Neural progenitor cell (in vitro differentiated cells): ENCODE measurements at regions not wholly inside any gene's neighbourhood (a gene's known extent, or its start where the extent isn't known, plus 50 kb on each side); places are given as distances from the start of the nearest gene placed in this dataset.

Experiments used
- DNase-seq: peaks from one replicate; pipeline ENCODE4 v3.0.0-alpha.2; 2016; ENCODE audit warnings: low spot score
- H2AFZ ChIP-seq: fragments of 200-600 bp; sonication (generic); replicated peaks from 2 replicates; pipeline ENCODE4 v1.6.1; 2016; ENCODE audit warnings: antibody characterized with exemption
- H3F3A ChIP-seq: fragments of 200-600 bp; sonication (generic); 2 replicates; pipeline ENCODE4 v1.6.1; 2016; ENCODE audit warnings: antibody characterized with exemption, low read depth
- H3K27ac ChIP-seq: fragments of 200-600 bp; sonication (generic); 2 replicates; pipeline ENCODE4 v1.5.1; 2016; ENCODE audit warnings: mild to moderate bottlenecking
- H3K27me3 ChIP-seq: fragments of 200-600 bp; sonication (generic); 2 replicates; pipeline ENCODE4 v1.6.1; 2016; ENCODE audit warnings: mild to moderate bottlenecking, moderate library complexity
- H3K36me3 ChIP-seq: fragments of 200-600 bp; sonication (generic); 2 replicates; pipeline ENCODE4 v1.5.1; 2016
- H3K4me1 ChIP-seq: fragments of 200-600 bp; sonication (generic); 2 replicates; pipeline ENCODE4 v1.6.1; 2016; ENCODE audit warnings: mixed run types
- H3K4me2 ChIP-seq: fragments of 200-600 bp; sonication (generic); 2 replicates; pipeline ENCODE4 v1.6.1; 2016
- H3K4me3 ChIP-seq: fragments of 200-600 bp; sonication (generic); 2 replicates; pipeline ENCODE4 v1.5.1; 2016
- H3K79me2 ChIP-seq: fragments of 200-600 bp; sonication (generic); 2 replicates; pipeline ENCODE4 v1.6.1; 2016; ENCODE audit warnings: low read depth
- H3K9ac ChIP-seq: fragments of 200-600 bp; sonication (generic); 2 replicates; pipeline ENCODE4 v1.6.1; 2016
- H3K9me3 ChIP-seq: fragments of 200-600 bp; sonication (generic); 2 replicates; pipeline ENCODE4 v1.5.1; 2016; ENCODE audit warnings: low read depth
- H4K20me1 ChIP-seq: fragments of 200-600 bp; sonication (generic); 2 replicates; pipeline ENCODE4 v1.6.1; 2016; ENCODE audit warnings: low read depth
- H3K27ac Mint-ChIP-seq: 3 replicates; pipeline ENCODE4 v1.8.0; 2021; ENCODE audit warnings: mixed read lengths
- H3K27me3 Mint-ChIP-seq: 2 replicates; pipeline ENCODE4 v1.8.0; 2022; ENCODE audit warnings: low read depth, mild to moderate bottlenecking, inconsistent platforms, moderate library complexity, mixed read lengths; ENCODE audit not compliant: insufficient read depth
- H3K36me3 Mint-ChIP-seq: 3 replicates; pipeline ENCODE4 v1.8.0; 2021; ENCODE audit warnings: mixed read lengths
- H3K4me1 Mint-ChIP-seq: 3 replicates; pipeline ENCODE4 v1.8.0; 2021; ENCODE audit warnings: mixed read lengths
- H3K4me3 Mint-ChIP-seq: 3 replicates; pipeline ENCODE4 v1.8.0; 2021; ENCODE audit warnings: mild to moderate bottlenecking, moderate library complexity, mixed read lengths
- H3K9me3 Mint-ChIP-seq: 3 replicates; pipeline ENCODE4 v1.8.0; 2020; ENCODE audit warnings: mixed read lengths
- EZH2 ChIP-seq: fragments of 200-600 bp; sonication (generic); IDR thresholded peaks from 2 replicates; pipeline ENCODE4 v1.6.1; 2017; ENCODE audit warnings: antibody characterized with exemption, mild to moderate bottlenecking, moderate library complexity
- EZH2phosphoT487 ChIP-seq: fragments of 200-600 bp; sonication (generic); IDR thresholded peaks from 2 replicates; pipeline ENCODE4 v1.6.1; 2017; ENCODE audit warnings: antibody characterized with exemption
- TF ChIP-seq, protein P1 (sequence below): fragments of 200-600 bp; sonication (generic); IDR thresholded peaks from 2 replicates; pipeline ENCODE4 v1.5.1; 2017; ENCODE audit warnings: antibody characterized with exemption, mild to moderate bottlenecking

GRCh38 chr17:6915620-6916019, 80.2 kb upstream of the ALOX12 start:
- TF ChIP-seq EZH2 (no peak), EZH2phosphoT487 (no peak)
- TF ChIP-seq, protein P1, sequence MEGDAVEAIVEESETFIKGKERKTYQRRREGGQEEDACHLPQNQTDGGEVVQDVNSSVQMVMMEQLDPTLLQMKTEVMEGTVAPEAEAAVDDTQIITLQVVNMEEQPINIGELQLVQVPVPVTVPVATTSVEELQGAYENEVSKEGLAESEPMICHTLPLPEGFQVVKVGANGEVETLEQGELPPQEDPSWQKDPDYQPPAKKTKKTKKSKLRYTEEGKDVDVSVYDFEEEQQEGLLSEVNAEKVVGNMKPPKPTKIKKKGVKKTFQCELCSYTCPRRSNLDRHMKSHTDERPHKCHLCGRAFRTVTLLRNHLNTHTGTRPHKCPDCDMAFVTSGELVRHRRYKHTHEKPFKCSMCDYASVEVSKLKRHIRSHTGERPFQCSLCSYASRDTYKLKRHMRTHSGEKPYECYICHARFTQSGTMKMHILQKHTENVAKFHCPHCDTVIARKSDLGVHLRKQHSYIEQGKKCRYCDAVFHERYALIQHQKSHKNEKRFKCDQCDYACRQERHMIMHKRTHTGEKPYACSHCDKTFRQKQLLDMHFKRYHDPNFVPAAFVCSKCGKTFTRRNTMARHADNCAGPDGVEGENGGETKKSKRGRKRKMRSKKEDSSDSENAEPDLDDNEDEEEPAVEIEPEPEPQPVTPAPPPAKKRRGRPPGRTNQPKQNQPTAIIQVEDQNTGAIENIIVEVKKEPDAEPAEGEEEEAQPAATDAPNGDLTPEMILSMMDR, result no peak
- H3K9me3 ChIP-seq, result no peaks in the 10 kb centered on the region
- no peak overlapping the region for H3K4me2 ChIP-seq
- H3F3A ChIP-seq, result no peaks in the 10 kb centered on the region
- H3K27ac Mint-ChIP-seq, result no peak overlapping the region
- no peak for DNase-seq
- no peaks in the 10 kb centered on the region for H3K79me2 ChIP-seq
- H3K36me3 ChIP-seq, result no peaks in the 10 kb centered on the region
- peaks cover 6% of the 10 kb centered on the region for H3K27me3 Mint-ChIP-seq
- no peak overlapping the region for H3K4me3 ChIP-seq
- no peak overlapping the region for H3K27ac ChIP-seq
- H3K4me1 Mint-ChIP-seq, result no peaks in the 10 kb centered on the region
- no peak overlapping the region for H3K9ac ChIP-seq
- H3K9me3 Mint-ChIP-seq, result no peaks in the 10 kb centered on the region
- H3K27me3 ChIP-seq, result peaks cover 64% of the 10 kb centered on the region
- no peaks in the 10 kb centered on the region for H3K36me3 Mint-ChIP-seq
- no peaks in the 10 kb centered on the region for H3K4me1 ChIP-seq
- H2AFZ ChIP-seq, result no peak overlapping the region
- H4K20me1 ChIP-seq, result no peaks in the 10 kb centered on the region
- no peak overlapping the region for H3K4me3 Mint-ChIP-seq

GRCh38 chr17:6919158-6919557, 76.7 kb upstream of the ALOX12 start:
- H3K4me1 ChIP-seq, result no peaks in the 10 kb centered on the region
- no peaks in the 10 kb centered on the region for H3K36me3 Mint-ChIP-seq
- no peaks in the 10 kb centered on the region for H3K9me3 ChIP-seq
- H3K9me3 Mint-ChIP-seq, result no peaks in the 10 kb centered on the region
- H2AFZ ChIP-seq, result no peak overlapping the region
- no peaks in the 10 kb centered on the region for H3K79me2 ChIP-seq
- no peak for DNase-seq
- no peak overlapping the region for H3K27ac ChIP-seq
- no peaks in the 10 kb centered on the region for H3K4me1 Mint-ChIP-seq
- H3K27me3 ChIP-seq, result peaks cover 38% of the 10 kb centered on the region
- TF ChIP-seq EZH2phosphoT487 (no peak), EZH2 (no peak)
- TF ChIP-seq, protein P1, result no peak
- no peak overlapping the region for H3K9ac ChIP-seq
- H3K27me3 Mint-ChIP-seq, result no peaks in the 10 kb centered on the region
- H3K4me3 Mint-ChIP-seq, result no peak overlapping the region
- no peak overlapping the region for H3K4me2 ChIP-seq
- no peaks in the 10 kb centered on the region for H3F3A ChIP-seq
- no peak overlapping the region for H3K27ac Mint-ChIP-seq
- no peak overlapping the region for H3K4me3 ChIP-seq
- no peaks in the 10 kb centered on the region for H4K20me1 ChIP-seq
- H3K36me3 ChIP-seq, result no peaks in the 10 kb centered on the region

- Mint-ChIP-seq H3K4me3 (no peak overlapping the region), H3K27ac (no peak overlapping the region), H3K36me3 (no peaks in the 10 kb centered on the region), H3K4me1 (no peaks in the 10 kb centered on the region), H3K9me3 (no peaks in the 10 kb centered on the region), H3K27me3 (no peaks in the 10 kb centered on the region)
- H4K20me1 ChIP-seq, result no peaks in the 10 kb centered on the region
- no peak overlapping the region for H3K27ac ChIP-seq
- TF ChIP-seq EZH2phosphoT487, result no peak
- TF ChIP-seq EZH2, result no peak
- TF ChIP-seq, protein P1, result no peak
- H3K79me2 ChIP-seq, result no peaks in the 10 kb centered on the region
- DNase-seq, result no peak
- no peak overlapping the region for H3K4me2 ChIP-seq
- H3F3A ChIP-seq, result no peaks in the 10 kb centered on the region
- no peak overlapping the region for H2AFZ ChIP-seq
- no peaks in the 10 kb centered on the region for H3K36me3 ChIP-seq
- H3K27me3 ChIP-seq, result peaks cover 5% of the 10 kb centered on the region
- no peak overlapping the region for H3K4me3 ChIP-seq
- H3K9me3 ChIP-seq, result no peaks in the 10 kb centered on the region
- no peak overlapping the region for H3K9ac ChIP-seq
- no peaks in the 10 kb centered on the region for H3K4me1 ChIP-seq
Observed at GRCh38 chr17:6923385-6923784, 72.5 kb upstream of the ALOX12 start.

DNA sequence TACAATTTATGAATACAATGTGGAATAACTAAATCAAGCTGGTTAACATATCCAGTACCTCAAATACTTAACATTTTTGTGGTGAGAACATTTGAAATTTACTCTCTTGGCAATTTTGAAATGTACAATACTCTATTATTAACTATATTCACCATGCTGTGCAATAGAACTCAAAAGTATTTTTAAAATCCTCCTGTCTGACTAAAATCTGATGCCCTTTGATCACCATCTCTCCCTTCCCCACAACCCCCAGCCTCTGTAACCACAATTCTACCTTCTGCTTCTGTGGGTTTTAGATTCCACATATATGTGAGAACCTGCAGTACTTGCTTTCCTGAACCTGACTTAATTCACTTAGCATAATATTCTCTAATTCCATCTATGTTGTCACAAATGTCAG, 71.6 kb upstream of the ALOX12 start:
- no peaks in the 10 kb centered on the region for H3K27me3 Mint-ChIP-seq
- H3K4me3 Mint-ChIP-seq, result no peak overlapping the region

More for the DNA sequence above, 71.6 kb upstream of the ALOX12 start:
- no peaks in the 10 kb centered on the region for H3K36me3 ChIP-seq
- no peaks in the 10 kb centered on the region for H3K9me3 Mint-ChIP-seq
- H3K4me2 ChIP-seq, result no peak overlapping the region
- no peak overlapping the region for H3K27ac Mint-ChIP-seq
- no peaks in the 10 kb centered on the region for H3K36me3 Mint-ChIP-seq
- no peak for TF ChIP-seq EZH2
- no peak for TF ChIP-seq EZH2phosphoT487
- TF ChIP-seq, protein P1, result no peak
- H3K4me1 ChIP-seq, result no peaks in the 10 kb centered on the region
- H3K4me3 ChIP-seq, result no peak overlapping the region
- H3K79me2 ChIP-seq, result no peaks in the 10 kb centered on the region
- H3K27me3 ChIP-seq, result peaks cover 4% of the 10 kb centered on the region
- H2AFZ ChIP-seq, result no peak overlapping the region
- H3K9ac ChIP-seq, result no peak overlapping the region
- no peak for DNase-seq
- H4K20me1 ChIP-seq, result no peaks in the 10 kb centered on the region
- no peaks in the 10 kb centered on the region for H3K9me3 ChIP-seq
- no peaks in the 10 kb centered on the region for H3F3A ChIP-seq
- H3K27ac ChIP-seq, result no peak overlapping the region
- H3K4me1 Mint-ChIP-seq, result no peaks in the 10 kb centered on the region
